Stomach (tissue), 8 donors: ENCODE measurements at regions not wholly inside any gene's neighbourhood (a gene's known extent, or its start where the extent isn't known, plus 50 kb on each side); places are given as distances from the start of the nearest gene placed in this dataset.

Experiments
- DNase-seq, 2 donors: peaks; one replicate each; pipeline versions ENCODE4 v3.0.0 to v3.0.0-alpha.2; 2013 to 2019
- H3K27ac ChIP-seq, 5 donors: fragments of 200-600 bp in 4 of 5; sonication (generic) in 4 of 5; one replicate each; pipeline ENCODE4 v1.5.1; 2013 to 2019; ENCODE audit warnings: mild to moderate bottlenecking in 1 of 5, moderate library complexity in 1 of 5
- H3K27me3 ChIP-seq, 3 donors: fragments of 200-600 bp; sonication (generic); one replicate each; pipeline ENCODE4 v1.5.1; 2017 to 2019; ENCODE audit warnings: mixed run types in 1 of 3
- H3K36me3 ChIP-seq, 4 donors: fragments of 200-600 bp; sonication (generic); 1 replicate in 3 of 4; 2 replicates in 1 of 4; pipeline ENCODE4 v1.5.1; 2016 to 2019
- H3K4me1 ChIP-seq, 4 donors: fragments of 200-600 bp; sonication (generic); one replicate each; pipeline ENCODE4 v1.5.1; 2016 to 2019
- H3K4me3 ChIP-seq, 4 donors: fragments of 200-600 bp; sonication (generic) in 3 of 4; one replicate each; pipeline ENCODE4 v1.5.1; 2016 to 2019; ENCODE audit warnings: mild to moderate bottlenecking in 1 of 4
- H3K9me3 ChIP-seq, 4 donors: fragments of 200-600 bp; sonication (generic); one replicate each; pipeline ENCODE4 v1.5.1; 2016 to 2019
- EP300 ChIP-seq: sonication (generic); formaldehyde crosslinking; IDR thresholded peaks from one replicate; pipeline ENCODE4 v1.6.1; 2017; ENCODE audit warnings: antibody characterized with exemption
- POLR2A ChIP-seq, 4 donors: fragments of 450-650 bp; IDR thresholded peaks; one replicate each; pipeline ENCODE4 v1.6.1; 2016; ENCODE audit warnings: antibody characterized with exemption in 4 of 4, control low read depth in 2 of 4, mild to moderate bottlenecking in 1 of 4, moderate library complexity in 1 of 4
- POLR2AphosphoS5 ChIP-seq, 3 donors: sonication (generic); formaldehyde crosslinking; IDR thresholded peaks; one replicate each; pipeline ENCODE4 v1.6.1; 2016; ENCODE audit warnings: antibody characterized with exemption in 3 of 3
- WGBS, 5 donors: extraction: QIAGEN DNeasy Blood & Tissue Kit in 3 of 5; methylation state at CpG; one replicate each; pipeline versions ENCODE4 v1.1.5 to v1.1.7; 2013 to 2018; 5-methylcytosine and 5-hydroxymethylcytosine counted together
- intact Hi-C: fragments of 100-400 bp; cut with DNase I; formaldehyde crosslinking; loops from one replicate; pipeline ENCODE4 v1.15.1; 2023; ENCODE audit warnings: low total_unique reads
- TF ChIP-seq, protein P1 (sequence below), 7 experiments: fragments of 450-650 bp in 4 of 7; fragments of 200-600 bp in 3 of 7; sonication (generic) in 3 of 7; IDR thresholded peaks; one replicate each; pipeline ENCODE4 v1.5.1; 2016 to 2019; ENCODE audit warnings: antibody characterized with exemption in 7 of 7, control low read depth in 2 of 7, mild to moderate bottlenecking in 1 of 7
- donor health status: healthy with polysubstance abuse.
- donor health status: Bipolar disorder and iron deficiency.
- donor health status: healthy.

GRCh38 chr2:122512091-122512490 lies 756.6 kb downstream of the TSN start:
- no peaks in the 10 kb centered on the region for H3K36me3 ChIP-seq
- H3K27ac ChIP-seq: no peak overlapping the region
- 76 to 83% (median 81%) methylated on average over 1 of the region's 1 CpG for WGBS, 5 donors
- H3K4me1 ChIP-seq: no peaks in the 10 kb centered on the region
- no peaks in the 10 kb centered on the region for H3K27me3 ChIP-seq
- no peaks in the 10 kb centered on the region for H3K9me3 ChIP-seq
- no peak for DNase-seq
- H3K4me3 ChIP-seq: no peak overlapping the region
- intact Hi-C loops: no loop called here
- TF ChIP-seq POLR2AphosphoS5 (IDR thresholded peaks at IDR 0.05) (no peak), POLR2A (IDR thresholded peaks at IDR 0.05) (no peak), EP300 (no peak)
- TF ChIP-seq, protein P1, sequence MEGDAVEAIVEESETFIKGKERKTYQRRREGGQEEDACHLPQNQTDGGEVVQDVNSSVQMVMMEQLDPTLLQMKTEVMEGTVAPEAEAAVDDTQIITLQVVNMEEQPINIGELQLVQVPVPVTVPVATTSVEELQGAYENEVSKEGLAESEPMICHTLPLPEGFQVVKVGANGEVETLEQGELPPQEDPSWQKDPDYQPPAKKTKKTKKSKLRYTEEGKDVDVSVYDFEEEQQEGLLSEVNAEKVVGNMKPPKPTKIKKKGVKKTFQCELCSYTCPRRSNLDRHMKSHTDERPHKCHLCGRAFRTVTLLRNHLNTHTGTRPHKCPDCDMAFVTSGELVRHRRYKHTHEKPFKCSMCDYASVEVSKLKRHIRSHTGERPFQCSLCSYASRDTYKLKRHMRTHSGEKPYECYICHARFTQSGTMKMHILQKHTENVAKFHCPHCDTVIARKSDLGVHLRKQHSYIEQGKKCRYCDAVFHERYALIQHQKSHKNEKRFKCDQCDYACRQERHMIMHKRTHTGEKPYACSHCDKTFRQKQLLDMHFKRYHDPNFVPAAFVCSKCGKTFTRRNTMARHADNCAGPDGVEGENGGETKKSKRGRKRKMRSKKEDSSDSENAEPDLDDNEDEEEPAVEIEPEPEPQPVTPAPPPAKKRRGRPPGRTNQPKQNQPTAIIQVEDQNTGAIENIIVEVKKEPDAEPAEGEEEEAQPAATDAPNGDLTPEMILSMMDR (IDR thresholded peaks at IDR 0.05): no peak

- Histone ChIP-seq H3K27me3 (no peaks in the 10 kb centered on the region), H3K27ac (no peak overlapping the region), H3K4me3 (no peak overlapping the region), H3K9me3 (no peaks in the 10 kb centered on the region), H3K36me3 (no peaks in the 10 kb centered on the region), H3K4me1 (no peaks in the 10 kb centered on the region)
- TF ChIP-seq, protein P1 (IDR thresholded peaks at IDR 0.05): no peak
- TF ChIP-seq EP300 (no peak), POLR2AphosphoS5 (IDR thresholded peaks at IDR 0.05) (no peak), POLR2A (IDR thresholded peaks at IDR 0.05) (no peak)
- DNase-seq: no peak
- 74 to 78% (median 76%) methylated on average over 7 of the region's 7 CpGs for WGBS, 5 donors
- intact Hi-C loops: no loop called here
These were observed 759.1 kb downstream of the TSN start for GRCh38 chr2:122514451-122514996.

DNA sequence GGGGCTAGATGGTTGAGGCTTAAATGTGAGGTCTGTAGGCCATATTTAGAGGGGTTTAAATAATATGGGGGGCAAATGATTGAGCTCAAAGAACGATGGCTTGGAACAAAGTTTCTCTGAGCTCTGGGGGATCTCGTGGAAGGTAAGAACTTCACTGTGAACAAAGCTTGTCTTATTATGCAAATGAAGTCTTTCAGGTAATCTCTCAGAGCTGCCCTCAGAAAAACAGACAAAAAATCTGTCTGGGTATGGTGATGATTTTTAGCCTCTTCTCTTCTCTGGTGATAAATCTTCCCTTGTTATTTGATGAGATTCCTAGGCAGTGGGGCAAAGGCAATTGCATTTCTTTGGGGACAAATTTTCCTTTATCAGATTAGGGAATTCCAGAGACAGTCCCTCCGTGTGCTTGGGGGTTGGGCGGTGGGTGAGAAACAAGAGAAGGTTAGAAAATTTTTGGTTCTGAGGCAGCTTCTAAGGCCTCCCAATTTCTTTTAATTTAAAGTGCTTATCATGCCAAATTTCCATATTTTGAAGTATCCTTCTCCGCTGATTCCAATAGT lies 760.4 kb downstream of the TSN start:
- Histone ChIP-seq H3K4me3 (no peak overlapping the region), H3K36me3 (no peaks in the 10 kb centered on the region), H3K27me3 (no peaks in the 10 kb centered on the region), H3K27ac (no peak overlapping the region), H3K9me3 (no peaks in the 10 kb centered on the region), H3K4me1 (no peaks in the 10 kb centered on the region)
- no peak for TF ChIP-seq EP300
- TF ChIP-seq, protein P1 (IDR thresholded peaks at IDR 0.05): no peak
- no peak for TF ChIP-seq POLR2A (IDR thresholded peaks at IDR 0.05)
- no peak for TF ChIP-seq POLR2AphosphoS5 (IDR thresholded peaks at IDR 0.05)
- 75 to 83% (median 79%) methylated on average over 5 of the region's 5 CpGs for WGBS, 5 donors
- intact Hi-C loops: no loop called here
- DNase-seq: no peak

DNA sequence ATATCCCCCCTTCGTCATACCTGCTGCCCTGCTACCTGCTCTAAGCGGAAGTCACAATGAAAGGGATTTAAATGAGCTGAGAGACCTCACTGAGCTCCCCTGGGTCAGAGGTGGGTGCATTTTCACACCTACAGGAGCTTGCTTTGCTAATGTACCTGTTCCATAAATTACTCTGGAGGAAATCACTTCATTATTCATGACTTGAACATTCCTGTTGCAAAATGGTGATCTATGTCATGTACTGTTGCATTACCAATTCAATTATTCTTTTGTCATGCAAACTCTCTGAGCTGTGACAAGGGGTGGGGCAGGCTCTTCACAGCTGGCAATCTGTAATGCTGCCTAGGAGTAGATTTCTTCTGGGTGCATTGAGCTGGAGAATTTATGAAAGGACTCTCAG lies 761.3 kb downstream of the TSN start:
- no peaks in the 10 kb centered on the region for H3K36me3 ChIP-seq
- 78 to 85% (median 79%) methylated on average over 2 of the region's 2 CpGs for WGBS, 5 donors
- intact Hi-C loops: no loop called here
- DNase-seq: no peak
- H3K4me3 ChIP-seq: no peak overlapping the region
- no peaks in the 10 kb centered on the region for H3K4me1 ChIP-seq
- TF ChIP-seq EP300 (no peak), POLR2AphosphoS5 (IDR thresholded peaks at IDR 0.05) (no peak), POLR2A (IDR thresholded peaks at IDR 0.05) (no peak)
- TF ChIP-seq, protein P1 (IDR thresholded peaks at IDR 0.05): no peak
- H3K9me3 ChIP-seq: no peaks in the 10 kb centered on the region
- no peaks in the 10 kb centered on the region for H3K27me3 ChIP-seq
- H3K27ac ChIP-seq: no peak overlapping the region
